B cell (primary cell): ENCODE measurements at regions not wholly inside any gene's neighbourhood (a gene's known extent, or its start where the extent isn't known, plus 50 kb on each side); places are given as distances from the start of the nearest gene placed in this dataset.

ENCODE experiments used
- ATAC-seq: fragments of 200-7000 bp; cut with Tn5 transposase; one replicate; pipeline ENCODE4 v1.10.0; 2021; ENCODE audit warnings: low read depth, mild to moderate bottlenecking, moderate number of reproducible peaks, moderate library complexity
- CTCF ChIA-PET: fragments of 350-600 bp; sonication (Branson Sonifier 250); formaldehyde crosslinking; loops from one replicate; lab custom pipeline; 2021; ENCODE audit warnings: antibody characterized with exemption, inconsistent platforms; lab: Charles Lee
- POLR2A ChIA-PET: fragments of 350-600 bp; sonication (Branson Sonifier 250); formaldehyde crosslinking; loops from one replicate; lab custom pipeline; 2021; ENCODE audit warnings: antibody characterized with exemption; lab: Charles Lee
- DNase-seq: peaks from one replicate; pipeline ENCODE4 v3.0.0; 2013
- H2AFZ ChIP-seq: 2 replicates; pipeline ENCODE4 v1.6.1; 2012; ENCODE audit warnings: mild to moderate bottlenecking, low read depth, low read length; ENCODE audit not compliant: insufficient read depth, poor library complexity, severe bottlenecking
- H3K27ac ChIP-seq, 2 donors: 1 replicate in 1 of 2; 2 replicates in 1 of 2; pipeline ENCODE4 v1.5.1; 2012 to 2013; ENCODE audit warnings: low read length in 2 of 2, mild to moderate bottlenecking in 2 of 2, moderate library complexity in 1 of 2
- H3K27me3 ChIP-seq, 4 experiments: fragments of 200-600 bp in 1 of 4; sonication (generic) in 1 of 4; replicated peaks in 1 of 4; 1 replicate in 2 of 4; 2 replicates in 2 of 4; pipeline versions ENCODE4 v1.6.1 to v1.7.0; 2013 to 2016; ENCODE audit warnings: low read length in 3 of 4, mild to moderate bottlenecking in 2 of 4, mixed read lengths in 1 of 4, moderate library complexity in 1 of 4; ENCODE audit not compliant: insufficient read depth in 4 of 4, control insufficient read depth in 3 of 4; ENCODE audit errors: control extremely low read depth in 1 of 4
- H3K36me3 ChIP-seq, 2 experiments: replicated peaks in 1 of 2; 1 replicate in 1 of 2; 2 replicates in 1 of 2; pipeline versions ENCODE4 v1.6.1 to v1.7.1; 2013; ENCODE audit warnings: low read length in 1 of 2; ENCODE audit not compliant: insufficient read depth in 2 of 2, control insufficient read depth in 1 of 2; ENCODE audit errors: control extremely low read depth in 1 of 2, extremely low read depth in 1 of 2
- H3K4me1 ChIP-seq, 2 donors: fragments of 200-600 bp in 1 of 2; sonication (generic) in 1 of 2; 1 replicate in 1 of 2; 2 replicates in 1 of 2; pipeline versions ENCODE4 v1.5.1 to v1.6.1; 2013 to 2017; ENCODE audit warnings: low read length in 2 of 2; ENCODE audit not compliant: control insufficient read depth in 2 of 2, insufficient read depth in 2 of 2
- H3K4me2 ChIP-seq: replicated peaks from 2 replicates; pipeline ENCODE3; 2012; ENCODE audit warnings: mild to moderate bottlenecking, low read depth, low read length; ENCODE audit not compliant: poor library complexity, severe bottlenecking
- H3K4me3 ChIP-seq, 5 experiments: fragments of 200-600 bp in 1 of 5; sonication (generic) in 1 of 5; 1 replicate in 3 of 5; 2 replicates in 2 of 5; pipeline versions ENCODE4 v1.5.1 to v1.7.0; 2011 to 2016; ENCODE audit warnings: low read length in 4 of 5, mild to moderate bottlenecking in 4 of 5, low read depth in 2 of 5, control low read depth in 1 of 5, moderate library complexity in 1 of 5; ENCODE audit not compliant: insufficient read depth in 1 of 5; ENCODE audit errors: control extremely low read depth in 1 of 5, extremely low read depth in 1 of 5
- H3K79me2 ChIP-seq: fragments of 200-600 bp; sonication (generic); one replicate; pipeline ENCODE4 v1.6.0; 2016; ENCODE audit warnings: low read length; ENCODE audit not compliant: control insufficient read depth, insufficient read depth
- H3K9ac ChIP-seq: fragments of 200-600 bp; sonication (generic); 2 replicates; pipeline ENCODE4 v1.6.1; 2017; ENCODE audit warnings: mild to moderate bottlenecking, low read length, moderate library complexity
- H3K9me3 ChIP-seq, 3 donors: one replicate each; pipeline versions ENCODE4 v1.6.1 to v1.7.1; 2013; ENCODE audit warnings: low read length in 2 of 3; ENCODE audit not compliant: control insufficient read depth in 2 of 3, insufficient read depth in 1 of 3; ENCODE audit errors: control extremely low read depth in 1 of 3
- H4K20me1 ChIP-seq: 2 replicates; pipeline ENCODE4 v1.6.0; 2012; ENCODE audit warnings: mild to moderate bottlenecking, low read length; ENCODE audit not compliant: insufficient read depth, control insufficient read depth, poor library complexity, severe bottlenecking
- H3K27ac Mint-ChIP-seq: one replicate; pipeline ENCODE4 v1.8.0; 2021; ENCODE audit warnings: mixed read lengths
- H3K27me3 Mint-ChIP-seq: one replicate; pipeline ENCODE4 v1.8.0; 2021; ENCODE audit warnings: mixed read lengths
- H3K4me1 Mint-ChIP-seq: one replicate; pipeline ENCODE4 v1.8.0; 2021; ENCODE audit warnings: mixed read lengths
- H3K4me3 Mint-ChIP-seq: one replicate; pipeline ENCODE4 v1.8.0; 2021; ENCODE audit warnings: mixed read lengths
- H3K9me3 Mint-ChIP-seq: one replicate; pipeline ENCODE4 v1.8.0; 2022; ENCODE audit warnings: mixed read lengths; ENCODE audit not compliant: insufficient read depth
- EZH2 ChIP-seq: IDR thresholded peaks from 2 replicates; pipeline ENCODE4 v1.6.1; 2012; ENCODE audit warnings: borderline replicate concordance, low read depth, mild to moderate bottlenecking, moderate library complexity, low read length; ENCODE audit not compliant: insufficient read depth, poor library complexity, severe bottlenecking
- WGBS: methylation state at CpG from one replicate; pipeline ENCODE4 v1.1.5; 2013; ENCODE audit warnings: missing lambda C conversion rate; ENCODE audit not compliant: insufficient coverage; 5-methylcytosine and 5-hydroxymethylcytosine counted together
- intact Hi-C: fragments of 100-400 bp; cut with micrococcal nuclease; formaldehyde crosslinking; loops from one replicate; pipeline ENCODE4 v1.10.0; 2022
- TF ChIP-seq, protein P1 (sequence below): fragments of 200-600 bp; IDR thresholded peaks from one replicate; pipeline ENCODE4 v1.8.0; 2022; ENCODE audit warnings: antibody characterized with exemption, mild to moderate bottlenecking

DNA sequence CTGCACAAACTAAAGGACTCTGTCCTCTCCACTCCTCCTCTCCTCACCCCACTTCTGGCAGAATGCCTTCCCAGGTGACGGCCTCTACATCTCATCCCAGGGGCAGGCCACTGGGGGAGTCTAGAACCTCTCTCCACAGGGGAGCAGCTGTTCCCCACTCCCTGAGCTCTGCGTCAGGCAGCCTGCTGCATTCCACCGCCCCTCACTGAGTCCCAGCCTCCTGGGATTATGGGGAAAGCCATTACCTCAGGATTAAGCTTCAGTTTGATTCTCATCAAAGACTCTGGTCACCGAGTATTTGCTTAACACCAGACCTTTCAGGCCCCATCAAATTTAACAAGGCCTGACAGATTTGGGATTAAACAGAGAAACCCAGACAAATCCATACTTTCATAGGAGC is 405.9 kb downstream of the NXPE2 start:
- no peak overlapping the region for H3K4me3 Mint-ChIP-seq
- H3K9ac ChIP-seq = no peak overlapping the region

DNA sequence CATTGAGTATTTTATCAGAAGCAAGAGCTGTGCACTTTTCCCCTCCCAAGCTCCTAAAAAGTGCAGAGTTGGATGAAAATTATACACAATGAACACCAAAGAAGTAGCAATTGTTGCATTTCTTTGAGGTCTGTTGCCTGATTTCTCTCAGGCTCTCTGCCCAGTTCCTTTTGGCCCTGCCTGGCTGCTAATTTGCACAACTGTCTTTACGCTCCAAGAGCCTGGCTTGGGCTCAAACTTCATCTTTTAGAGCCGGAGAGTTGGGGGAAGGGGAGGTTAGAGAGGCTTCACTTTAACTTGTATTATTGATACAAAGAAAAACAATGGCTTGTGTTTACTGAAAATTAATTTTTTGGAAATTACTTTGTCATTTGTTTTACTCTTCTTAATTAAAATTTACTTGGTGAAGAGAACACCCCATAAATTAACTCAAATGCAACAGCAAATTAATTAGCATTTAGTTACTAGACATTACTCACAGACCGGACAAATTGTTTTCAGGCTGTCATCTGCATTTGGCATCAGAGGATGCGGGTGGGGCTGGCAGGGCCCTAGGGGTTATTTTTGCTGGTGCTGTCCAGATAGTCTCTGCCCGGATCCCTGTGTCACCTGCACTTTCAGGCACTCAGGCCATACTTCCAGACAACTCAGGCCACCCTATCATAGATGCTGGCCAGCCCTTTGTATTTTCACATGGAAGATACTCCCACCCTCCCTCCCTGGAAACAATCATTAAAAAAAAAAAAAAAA is 407.3 kb downstream of the NXPE2 start:
- no peak overlapping the region for H3K4me3 Mint-ChIP-seq

More for the DNA sequence above, 405.9 kb downstream of the NXPE2 start:
- no peaks in the 10 kb centered on the region for H3K79me2 ChIP-seq
- DNase-seq (no peak), ATAC-seq (no peak)
- POLR2A ChIA-PET = no interaction called here
- intact Hi-C loops = no loop called here
- no peaks in the 10 kb centered on the region for H3K4me1 Mint-ChIP-seq
- WGBS = 90% methylated on average over 4 of the region's 4 CpGs
- H3K36me3 ChIP-seq = no peaks in the 10 kb centered on the region
- peaks cover 0 to 2% (median 0%) of the 10 kb centered on the region in 3 donors for H3K9me3 ChIP-seq
- H3K9me3 Mint-ChIP-seq = no peaks in the 10 kb centered on the region
- TF ChIP-seq, protein P1, sequence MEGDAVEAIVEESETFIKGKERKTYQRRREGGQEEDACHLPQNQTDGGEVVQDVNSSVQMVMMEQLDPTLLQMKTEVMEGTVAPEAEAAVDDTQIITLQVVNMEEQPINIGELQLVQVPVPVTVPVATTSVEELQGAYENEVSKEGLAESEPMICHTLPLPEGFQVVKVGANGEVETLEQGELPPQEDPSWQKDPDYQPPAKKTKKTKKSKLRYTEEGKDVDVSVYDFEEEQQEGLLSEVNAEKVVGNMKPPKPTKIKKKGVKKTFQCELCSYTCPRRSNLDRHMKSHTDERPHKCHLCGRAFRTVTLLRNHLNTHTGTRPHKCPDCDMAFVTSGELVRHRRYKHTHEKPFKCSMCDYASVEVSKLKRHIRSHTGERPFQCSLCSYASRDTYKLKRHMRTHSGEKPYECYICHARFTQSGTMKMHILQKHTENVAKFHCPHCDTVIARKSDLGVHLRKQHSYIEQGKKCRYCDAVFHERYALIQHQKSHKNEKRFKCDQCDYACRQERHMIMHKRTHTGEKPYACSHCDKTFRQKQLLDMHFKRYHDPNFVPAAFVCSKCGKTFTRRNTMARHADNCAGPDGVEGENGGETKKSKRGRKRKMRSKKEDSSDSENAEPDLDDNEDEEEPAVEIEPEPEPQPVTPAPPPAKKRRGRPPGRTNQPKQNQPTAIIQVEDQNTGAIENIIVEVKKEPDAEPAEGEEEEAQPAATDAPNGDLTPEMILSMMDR = no peak
- TF ChIP-seq EZH2 = no peak
- H3K27ac Mint-ChIP-seq = no peak overlapping the region
- H3K4me3 ChIP-seq = no peak overlapping the region
- H3K4me2 ChIP-seq = no peak overlapping the region
- CTCF ChIA-PET = no interaction called here
- no peak overlapping the region for H3K27ac ChIP-seq
- H3K27me3 ChIP-seq = no peaks in the 10 kb centered on the region
- H3K4me1 ChIP-seq = no peaks in the 10 kb centered on the region
- H2AFZ ChIP-seq = no peak overlapping the region
- H4K20me1 ChIP-seq = no peaks in the 10 kb centered on the region
- no peaks in the 10 kb centered on the region for H3K27me3 Mint-ChIP-seq

More for the DNA sequence above, 407.3 kb downstream of the NXPE2 start:
- ATAC-seq (no peak), DNase-seq (no peak)
- Histone ChIP-seq H3K36me3 (no peaks in the 10 kb centered on the region), H3K9ac (no peak overlapping the region), H4K20me1 (no peaks in the 10 kb centered on the region), H3K4me3 (no peak overlapping the region), H2AFZ (no peak overlapping the region), H3K27ac (no peak overlapping the region), H3K4me2 (no peak overlapping the region), H3K79me2 (no peaks in the 10 kb centered on the region), H3K9me3 (peaks cover 0 to 5% (median 0%) of the 10 kb centered on the region in 3 donors), H3K27me3 (no peaks in the 10 kb centered on the region), H3K4me1 (no peaks in the 10 kb centered on the region)
- POLR2A ChIA-PET = no interaction called here
- Mint-ChIP-seq H3K4me1 (no peaks in the 10 kb centered on the region), H3K27me3 (no peaks in the 10 kb centered on the region), H3K27ac (no peak overlapping the region), H3K9me3 (no peaks in the 10 kb centered on the region)
- CTCF ChIA-PET = no interaction called here
- TF ChIP-seq EZH2 = no peak
- TF ChIP-seq, protein P1 = no peak
- WGBS = 100% methylated on average over 1 of the region's 5 CpGs
- intact Hi-C loops = no loop called here
